Neural cell (in vitro differentiated cells): ENCODE measurements at regions not wholly inside any gene's neighbourhood (a gene's known extent, or its start where the extent isn't known, plus 50 kb on each side); places are given as distances from the start of the nearest gene placed in this dataset.

ENCODE experiments used
- CTCF ChIP-seq: fragments of 450-650 bp; IDR thresholded peaks from 2 replicates; pipeline ENCODE4 v1.5.1; 2014; ENCODE audit warnings: antibody characterized with exemption, mild to moderate bottlenecking, moderate library complexity; ENCODE audit not compliant: poor library complexity, severe bottlenecking
- EP300 ChIP-seq: fragments of 450-650 bp; conservative IDR thresholded peaks from 2 replicates; pipeline ENCODE4 v1.6.1; 2014; ENCODE audit warnings: antibody characterized with exemption, mild to moderate bottlenecking, moderate library complexity; ENCODE audit not compliant: poor library complexity, severe bottlenecking
- EZH2 ChIP-seq: fragments of 200-600, 300-800 bp; shearing (Covaris generic), sonication (generic); IDR thresholded peaks from 2 replicates; pipeline ENCODE4 v1.6.1; 2014; ENCODE audit warnings: antibody characterized with exemption, low read length, borderline replicate concordance, mild to moderate bottlenecking; ENCODE audit not compliant: insufficient read depth, poor library complexity, severe bottlenecking
- MXI1 ChIP-seq: fragments of 450-650 bp; conservative IDR thresholded peaks from 2 replicates; pipeline ENCODE4 v1.6.1; 2014; ENCODE audit warnings: antibody characterized with exemption, mild to moderate bottlenecking; ENCODE audit not compliant: poor library complexity, severe bottlenecking
- POLR2AphosphoS5 ChIP-seq: IDR thresholded peaks from 2 replicates; pipeline ENCODE4 v1.6.1; 2012
- RAD21 ChIP-seq: fragments of 450-650 bp; conservative IDR thresholded peaks from 2 replicates; pipeline ENCODE4 v1.6.1; 2014; ENCODE audit warnings: antibody characterized with exemption, mild to moderate bottlenecking, moderate library complexity
- REST ChIP-seq: IDR thresholded peaks from 2 replicates; pipeline ENCODE4 v1.6.1; 2012; ENCODE audit warnings: borderline replicate concordance
- TAF1 ChIP-seq: IDR thresholded peaks from 2 replicates; pipeline ENCODE4 v1.6.1; 2012; ENCODE audit warnings: low read depth

DNA sequence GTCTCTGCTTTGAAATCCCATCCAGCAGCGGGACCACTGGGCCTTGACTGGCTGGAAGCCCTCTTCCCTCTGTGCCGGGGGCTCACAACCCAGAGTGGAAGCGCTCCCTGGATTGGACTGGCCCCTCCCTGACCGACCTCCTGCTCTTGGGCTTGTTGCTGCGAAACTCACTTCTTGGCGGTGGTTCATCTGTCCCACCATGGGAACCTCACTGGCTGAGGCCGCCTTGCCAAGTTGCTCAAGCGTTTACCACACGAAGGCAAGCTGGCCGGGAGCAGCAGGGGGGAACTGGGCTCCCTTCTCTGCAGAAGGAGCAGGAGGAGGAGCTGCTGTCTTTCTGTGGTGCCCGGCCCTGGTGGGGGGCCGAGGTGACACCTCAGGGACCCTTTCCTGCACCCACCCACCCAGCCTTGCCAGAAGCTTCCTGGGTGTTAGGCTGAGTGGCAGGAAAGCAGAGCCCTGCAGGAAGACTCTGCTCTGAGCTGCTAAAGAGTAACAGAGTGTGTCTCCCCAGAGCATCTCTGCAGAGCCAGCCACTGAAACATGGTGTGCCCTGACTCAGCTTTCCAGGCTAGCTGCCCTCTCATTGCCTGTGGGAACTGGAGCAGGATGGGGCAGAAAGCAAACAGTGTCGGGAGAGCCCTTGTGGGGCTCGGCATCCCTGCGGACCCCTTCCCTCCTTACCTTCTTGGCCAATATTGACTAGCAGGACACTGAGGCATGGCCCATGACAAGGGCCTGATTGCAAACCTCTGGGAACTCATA is 88.5 kb upstream of the ALX4 start:
- no peak for TF ChIP-seq CTCF
- no peak for TF ChIP-seq POLR2AphosphoS5
- no peak for TF ChIP-seq EP300
- TF ChIP-seq REST: no peak
- no peak for TF ChIP-seq TAF1
- no peak for TF ChIP-seq EZH2
- TF ChIP-seq MXI1: no peak
- TF ChIP-seq RAD21: no peak
